ENCODE measurements at regions not wholly inside any gene's neighbourhood (a gene's known extent, or its start where the extent isn't known, plus 50 kb on each side); places are given as distances from the start of the nearest gene placed in this dataset.
A peak's percentile ranks its signal among the peaks of the same experiment; 100 is the strongest.
"Not testable (repeated sequence)": the region's sequence is repeated elsewhere in the genome, so short reads cannot be mapped to it uniquely, and the experiment has no call there.

- Histone ChIP-seq H3K79me2 (ENCODE audit: insufficient read depth, low read length) (no peaks in the 10 kb centered on the region), H4K20me1 (ENCODE audit: insufficient read depth, low read length) (no peaks in the 10 kb centered on the region), H3F3A (ENCODE audit: insufficient read depth, low read length) (no peaks in the 10 kb centered on the region), H3K4me2 (ENCODE audit: low read length) (no peak overlapping the region), H3K4me3 (ENCODE audit: low read depth, low read length, poor library complexity, severe bottlenecking) (no peak overlapping the region), H2AFZ (ENCODE audit: low read length) (no peak overlapping the region), H3K36me3 (ENCODE audit: insufficient read depth, low read length) (no peaks in the 10 kb centered on the region), H3K9me2 (ENCODE audit: low read depth, low read length) (no peaks in the 10 kb centered on the region), H3K27ac (ENCODE audit: low read depth, low read length, poor library complexity, severe bottlenecking) (no peak overlapping the region), H3K9ac (ENCODE audit: low read length) (no peak overlapping the region), H3K27me3 (ENCODE audit: insufficient read depth, low read length) (no peaks in the 10 kb centered on the region), H3K9me3 (ENCODE audit: low read length) (no peaks in the 10 kb centered on the region), H3K4me1 (ENCODE audit: insufficient read depth, low read length, severe bottlenecking) (peaks cover 4% of the 10 kb centered on the region)
- TF ChIP-seq CTCF (IDR thresholded peaks at IDR 0.05; ENCODE audit: low read length) (peak; percentile 68), EZH2 (IDR thresholded peaks at IDR 0.05; ENCODE audit: borderline replicate concordance, low read length) (no peak)
These were observed 287.2 kb downstream of the HGF start for GRCh38 chr7:81482600-81483186.

- 0 out of 2 replicates have a peak overlapping the region, but pooled peaks have one; percentile 22 for H3K4me2 ChIP-seq (ENCODE audit: low read length)
- H4K20me1 ChIP-seq (ENCODE audit: insufficient read depth, low read length) = no peaks in the 10 kb centered on the region
- no peak overlapping the region for H2AFZ ChIP-seq (ENCODE audit: low read length)
- H3K9me2 ChIP-seq (ENCODE audit: low read depth, low read length) = no peaks in the 10 kb centered on the region
- H3K36me3 ChIP-seq (ENCODE audit: insufficient read depth, low read length) = no peaks in the 10 kb centered on the region
- no peak overlapping the region for H3K27ac ChIP-seq (ENCODE audit: low read depth, low read length, poor library complexity, severe bottlenecking)
- no peak overlapping the region for H3K9ac ChIP-seq (ENCODE audit: low read length)
- H3K79me2 ChIP-seq (ENCODE audit: insufficient read depth, low read length) = no peaks in the 10 kb centered on the region; the same call in 1 of the 2 replicates
- H3F3A ChIP-seq (ENCODE audit: insufficient read depth, low read length) = no peaks in the 10 kb centered on the region
- no peak for TF ChIP-seq EZH2 (IDR thresholded peaks at IDR 0.05; ENCODE audit: borderline replicate concordance, low read length)
- no peak for TF ChIP-seq CTCF (IDR thresholded peaks at IDR 0.05; ENCODE audit: low read length)
- H3K4me1 ChIP-seq (ENCODE audit: insufficient read depth, low read length, severe bottlenecking) = peaks cover 4% of the 10 kb centered on the region
- no peaks in the 10 kb centered on the region for H3K27me3 ChIP-seq (ENCODE audit: insufficient read depth, low read length)
- peak overlapping the region; percentile 8 for H3K4me3 ChIP-seq (ENCODE audit: low read depth, low read length, poor library complexity, severe bottlenecking)
- no peaks in the 10 kb centered on the region for H3K9me3 ChIP-seq (ENCODE audit: low read length)
These were observed 291.2 kb downstream of the HGF start for GRCh38 chr7:81478664-81479063.

- H3K79me2 ChIP-seq (ENCODE audit: insufficient read depth, low read length) = not testable (repeated sequence)
These were observed 291.6 kb downstream of the HGF start for GRCh38 chr7:81478201-81478600.

GRCh38 chr7:81473236-81473635, 296.6 kb downstream of the HGF start:
- Histone ChIP-seq H3K27ac (ENCODE audit: low read depth, low read length, poor library complexity, severe bottlenecking) (no peak overlapping the region), H3K9me2 (ENCODE audit: low read depth, low read length) (no peaks in the 10 kb centered on the region), H3K27me3 (ENCODE audit: insufficient read depth, low read length) (no peaks in the 10 kb centered on the region), H2AFZ (ENCODE audit: low read length) (no peak overlapping the region), H3K79me2 (ENCODE audit: insufficient read depth, low read length) (no peaks in the 10 kb centered on the region; the same call in 1 of the 2 replicates), H4K20me1 (ENCODE audit: insufficient read depth, low read length) (no peaks in the 10 kb centered on the region), H3K4me2 (ENCODE audit: low read length) (no peak overlapping the region), H3K9me3 (ENCODE audit: low read length) (no peaks in the 10 kb centered on the region), H3F3A (ENCODE audit: insufficient read depth, low read length) (no peaks in the 10 kb centered on the region), H3K36me3 (ENCODE audit: insufficient read depth, low read length) (no peaks in the 10 kb centered on the region), H3K4me1 (ENCODE audit: insufficient read depth, low read length, severe bottlenecking) (no peaks in the 10 kb centered on the region), H3K4me3 (ENCODE audit: low read depth, low read length, poor library complexity, severe bottlenecking) (no peak overlapping the region), H3K9ac (ENCODE audit: low read length) (no peak overlapping the region)
- TF ChIP-seq CTCF (IDR thresholded peaks at IDR 0.05; ENCODE audit: low read length) (no peak), EZH2 (IDR thresholded peaks at IDR 0.05; ENCODE audit: borderline replicate concordance, low read length) (no peak)

More at GRCh38 chr7:81478201-81478600, 291.6 kb downstream of the HGF start:
- not testable (repeated sequence) for H2AFZ ChIP-seq (ENCODE audit: low read length); H3K27ac ChIP-seq (ENCODE audit: low read depth, low read length, poor library complexity, severe bottlenecking); H3K9ac ChIP-seq (ENCODE audit: low read length); H3K9me3 ChIP-seq (ENCODE audit: low read length); H3K36me3 ChIP-seq (ENCODE audit: insufficient read depth, low read length); H3K9me2 ChIP-seq (ENCODE audit: low read depth, low read length); H4K20me1 ChIP-seq (ENCODE audit: insufficient read depth, low read length); H3K27me3 ChIP-seq (ENCODE audit: insufficient read depth, low read length); H3F3A ChIP-seq (ENCODE audit: insufficient read depth, low read length); H3K4me1 ChIP-seq (ENCODE audit: insufficient read depth, low read length, severe bottlenecking)
- Histone ChIP-seq H3K4me2 (ENCODE audit: low read length) (0 out of 2 replicates have a peak overlapping the region, but pooled peaks have one; percentile 22), H3K4me3 (ENCODE audit: low read depth, low read length, poor library complexity, severe bottlenecking) (peak overlapping the region; percentile 8)

All from OCI-LY1 (cell line).